IMR-90 (cell line): ENCODE measurements at regions not wholly inside any gene's neighbourhood (a gene's known extent, or its start where the extent isn't known, plus 50 kb on each side); places are given as distances from the start of the nearest gene placed in this dataset.

ENCODE experiments used
- ATAC-seq: fragments of 200-7000 bp; cut with Tn5 transposase; 2 replicates; pipeline ENCODE4 v1.9.1; 2020; ENCODE audit warnings: low read depth, mild to moderate bottlenecking, moderate library complexity
- BruUV-seq: library from RNA; stranded (reverse); fragments of 400-500 nt; replicated peaks from 2 replicates; lab custom pipeline; 2021; lab: Mats Ljungman, UMichigan
- CTCF ChIA-PET: fragments of 300-600 bp; formaldehyde crosslinking; extraction: SDS; loops from one replicate; lab custom pipeline; 2021; ENCODE audit warnings: antibody characterized with exemption; lab: Yijun Ruan, JAX
- POLR2A ChIA-PET: fragments of 300-600 bp; sonication (Branson Sonifier 250); formaldehyde crosslinking; loops from one replicate; lab custom pipeline; 2022; ENCODE audit warnings: antibody characterized with exemption; ENCODE audit not compliant: unreplicated experiment; lab: Charles Lee
- DNase-seq: peaks from one replicate; pipeline ENCODE4 v3.0.0; 2013
- H2AFZ ChIP-seq: replicated peaks from 2 replicates; pipeline ENCODE3; 2013; ENCODE audit warnings: low read length, mild to moderate bottlenecking; ENCODE audit not compliant: poor library complexity
- H2AK5ac ChIP-seq: 2 replicates; pipeline ENCODE4 v1.6.1; 2013; ENCODE audit warnings: low read depth, low read length, inconsistent platforms
- H2AK9ac ChIP-seq: replicated peaks from 2 replicates; pipeline ENCODE3; 2013; ENCODE audit warnings: mild to moderate bottlenecking, low read depth, low read length, moderate library complexity; ENCODE audit not compliant: poor library complexity
- H2BK120ac ChIP-seq: 2 replicates; pipeline ENCODE4 v1.6.1; 2013; ENCODE audit warnings: low read depth, low read length, inconsistent platforms
- H2BK15ac ChIP-seq: 3 replicates; pipeline ENCODE4 v1.6.1; 2013; ENCODE audit warnings: low read depth, low read length, inconsistent platforms
- H2BK20ac ChIP-seq: 2 replicates; pipeline ENCODE4 v1.6.1; 2013; ENCODE audit warnings: low read depth, mild to moderate bottlenecking, inconsistent platforms, low read length, moderate library complexity
- H2BK5ac ChIP-seq: 2 replicates; pipeline ENCODE4 v1.6.1; 2013; ENCODE audit warnings: mild to moderate bottlenecking, low read depth, low read length, inconsistent platforms; ENCODE audit not compliant: poor library complexity, severe bottlenecking
- H3K14ac ChIP-seq: replicated peaks from 2 replicates; pipeline ENCODE4 v1.6.1; 2013; ENCODE audit warnings: low read depth, low read length, inconsistent platforms
- H3K18ac ChIP-seq: 2 replicates; pipeline ENCODE4 v1.6.1; 2013; ENCODE audit warnings: low read depth, low read length, control low read depth
- H3K23ac ChIP-seq: 2 replicates; pipeline ENCODE4 v1.6.1; 2013; ENCODE audit warnings: low read depth, low read length, inconsistent platforms
- H3K27ac ChIP-seq: 2 replicates; pipeline ENCODE4 v1.5.1; 2013; ENCODE audit warnings: mild to moderate bottlenecking, control low read depth, low read length; ENCODE audit not compliant: insufficient read depth
- H3K27me3 ChIP-seq: 2 replicates; pipeline ENCODE4 v1.6.1; 2013; ENCODE audit warnings: low read length; ENCODE audit not compliant: control insufficient read depth, insufficient read depth
- H3K36me3 ChIP-seq: 2 replicates; pipeline ENCODE4 v1.6.1; 2013; ENCODE audit warnings: low read length, mixed read lengths; ENCODE audit not compliant: control insufficient read depth, insufficient read depth
- H3K4ac ChIP-seq: 2 replicates; pipeline ENCODE4 v1.6.1; 2013; ENCODE audit warnings: low read depth, low read length, inconsistent platforms
- H3K4me1 ChIP-seq: 2 replicates; pipeline ENCODE4 v1.6.1; 2013; ENCODE audit warnings: low read length, mixed read lengths; ENCODE audit not compliant: control insufficient read depth, insufficient read depth
- H3K4me2 ChIP-seq: 2 replicates; pipeline ENCODE4 v1.6.1; 2013; ENCODE audit warnings: low read depth, mild to moderate bottlenecking, control low read depth, low read length, moderate library complexity
- H3K4me3 ChIP-seq: 2 replicates; pipeline ENCODE4 v1.5.1; 2013; ENCODE audit warnings: low read depth, mild to moderate bottlenecking, control low read depth, low read length, moderate library complexity; ENCODE audit not compliant: insufficient read depth
- H3K56ac ChIP-seq: 2 replicates; pipeline ENCODE4 v1.6.1; 2013; ENCODE audit warnings: low read length, inconsistent platforms; ENCODE audit not compliant: insufficient read depth; ENCODE audit errors: extremely low read depth
- H3K79me1 ChIP-seq, 2 experiments: 2 replicates each; pipeline ENCODE4 v1.6.1; 2013; ENCODE audit warnings: low read length in 2 of 2, inconsistent platforms in 1 of 2, low read depth in 1 of 2
- H3K9ac ChIP-seq: 2 replicates; pipeline ENCODE4 v1.6.1; 2013; ENCODE audit warnings: low read depth, low read length, control low read depth
- H3K9me1 ChIP-seq: 2 replicates; pipeline ENCODE4 v1.6.1; 2013; ENCODE audit warnings: low read length, inconsistent platforms; ENCODE audit not compliant: insufficient read depth
- H3K9me3 ChIP-seq: 2 replicates; pipeline ENCODE4 v1.6.1; 2013; ENCODE audit warnings: low read length; ENCODE audit not compliant: control insufficient read depth, insufficient read depth
- H4K20me1 ChIP-seq: 2 replicates; pipeline ENCODE4 v1.6.1; 2013; ENCODE audit warnings: low read length, inconsistent platforms; ENCODE audit not compliant: insufficient read depth
- H4K5ac ChIP-seq: 2 replicates; pipeline ENCODE4 v1.6.1; 2013; ENCODE audit warnings: mild to moderate bottlenecking, low read depth, low read length, control low read depth
- H4K8ac ChIP-seq, 2 experiments: 2 replicates each; pipeline ENCODE4 v1.6.1; 2013; ENCODE audit warnings: low read depth in 2 of 2, low read length in 2 of 2, control low read depth in 1 of 2, inconsistent platforms in 1 of 2
- H4K91ac ChIP-seq: 2 replicates; pipeline ENCODE4 v1.6.1; 2013; ENCODE audit warnings: low read depth, low read length, inconsistent platforms; ENCODE audit not compliant: insufficient read depth
- CHD1 ChIP-seq: IDR thresholded peaks from 2 replicates; pipeline ENCODE4 v1.6.1; 2012; ENCODE audit warnings: low read depth, low read length, improper control_type of control experiment
- SMC3 ChIP-seq: fragments of 150-350 bp; IDR thresholded peaks from 2 replicates; pipeline ENCODE4 v1.6.1; 2016; ENCODE audit warnings: low read depth, mild to moderate bottlenecking, antibody characterized with exemption, low read length, moderate library complexity
- WGBS, 2 experiments: methylation state at CpG; one replicate each; pipeline versions ENCODE4 v1.1.5 to v1.1.7; 2013; ENCODE audit warnings: missing lambda C conversion rate in 2 of 2; ENCODE audit not compliant: insufficient read length in 1 of 2; ENCODE audit errors: extremely low coverage in 2 of 2; 5-methylcytosine and 5-hydroxymethylcytosine counted together
- dilution Hi-C: fragments of 300-500 bp; cut with HindIII; formaldehyde crosslinking; loops from one replicate; pipeline ENCODE4 v1.14.3; 2018; ENCODE audit warnings: low sequenced_read_pairs; ENCODE audit not compliant: unreplicated experiment
- in situ Hi-C: fragments of 300-500 bp; cut with MboI; formaldehyde crosslinking; loops from 3 replicates; pipeline ENCODE4 v1.14.3; 2019; ENCODE audit warnings: low sequenced_read_pairs, inconsistent platforms, mixed read lengths
- intact Hi-C: fragments of 100-400 bp; cut with micrococcal nuclease; formaldehyde crosslinking; loops from 2 replicates; pipeline ENCODE4 v1.10.0; 2022
- TF ChIP-seq, protein P1 (sequence below): conservative IDR thresholded peaks from 2 replicates; pipeline ENCODE4 v1.5.1; 2012; ENCODE audit warnings: mild to moderate bottlenecking, low read depth, low read length, improper control_type of control experiment

DNA sequence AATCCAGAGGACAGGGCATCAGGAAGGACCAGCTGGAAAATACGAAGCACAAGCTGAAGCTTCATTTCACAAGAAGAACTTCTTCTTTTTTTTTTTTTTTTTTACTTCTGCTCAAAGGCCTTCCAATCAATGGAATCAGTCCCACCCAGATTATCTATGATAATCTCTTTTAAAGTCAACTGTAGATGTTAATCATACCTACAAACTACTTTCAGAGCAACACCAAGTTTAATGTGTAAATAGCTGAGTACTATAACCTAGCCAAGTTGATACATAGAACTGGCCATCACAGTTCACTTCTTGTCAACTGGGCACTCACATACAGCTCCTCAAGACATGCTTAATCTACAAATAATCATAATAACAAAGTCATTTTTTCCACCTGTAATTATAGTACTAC is 1645.9 kb upstream of the CELF4 start:
- Histone ChIP-seq H3K9ac (no peak overlapping the region), H4K91ac (no peak overlapping the region), H2AFZ (no peak overlapping the region), H3K27ac (no peak overlapping the region), H3K9me1 (no peaks in the 10 kb centered on the region), H2BK120ac (no peak overlapping the region), H3K4ac (no peak overlapping the region), H3K23ac (no peak overlapping the region), H4K8ac (no peak overlapping the region), H3K36me3 (no peaks in the 10 kb centered on the region), H4K5ac (no peak overlapping the region), H2AK5ac (no peak overlapping the region), H3K27me3 (no peaks in the 10 kb centered on the region), H2BK5ac (no peak overlapping the region), H4K20me1 (no peaks in the 10 kb centered on the region), H3K18ac (no peak overlapping the region), H3K4me1 (no peaks in the 10 kb centered on the region), H2BK20ac (no peak overlapping the region), H2BK15ac (no peak overlapping the region), H3K79me1 (no peaks in the 10 kb centered on the region), H3K4me2 (no peak overlapping the region), H3K56ac (no peak overlapping the region), H3K4me3 (no peak overlapping the region), H3K14ac (no peak overlapping the region), H3K9me3 (no peaks in the 10 kb centered on the region), H2AK9ac (no peak overlapping the region)
- in situ Hi-C loops (no loop called here), intact Hi-C loops (no loop called here), dilution Hi-C loops (no loop called here)
- no peak for DNase-seq
- TF ChIP-seq SMC3 (no peak), CHD1 (no peak)
- TF ChIP-seq, protein P1, sequence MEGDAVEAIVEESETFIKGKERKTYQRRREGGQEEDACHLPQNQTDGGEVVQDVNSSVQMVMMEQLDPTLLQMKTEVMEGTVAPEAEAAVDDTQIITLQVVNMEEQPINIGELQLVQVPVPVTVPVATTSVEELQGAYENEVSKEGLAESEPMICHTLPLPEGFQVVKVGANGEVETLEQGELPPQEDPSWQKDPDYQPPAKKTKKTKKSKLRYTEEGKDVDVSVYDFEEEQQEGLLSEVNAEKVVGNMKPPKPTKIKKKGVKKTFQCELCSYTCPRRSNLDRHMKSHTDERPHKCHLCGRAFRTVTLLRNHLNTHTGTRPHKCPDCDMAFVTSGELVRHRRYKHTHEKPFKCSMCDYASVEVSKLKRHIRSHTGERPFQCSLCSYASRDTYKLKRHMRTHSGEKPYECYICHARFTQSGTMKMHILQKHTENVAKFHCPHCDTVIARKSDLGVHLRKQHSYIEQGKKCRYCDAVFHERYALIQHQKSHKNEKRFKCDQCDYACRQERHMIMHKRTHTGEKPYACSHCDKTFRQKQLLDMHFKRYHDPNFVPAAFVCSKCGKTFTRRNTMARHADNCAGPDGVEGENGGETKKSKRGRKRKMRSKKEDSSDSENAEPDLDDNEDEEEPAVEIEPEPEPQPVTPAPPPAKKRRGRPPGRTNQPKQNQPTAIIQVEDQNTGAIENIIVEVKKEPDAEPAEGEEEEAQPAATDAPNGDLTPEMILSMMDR: no peak
- no peak for ATAC-seq
- ChIA-PET POLR2A (interaction anchor here (0.6 kb wide), 1 partner anchor 8 kb away, joined by 9 read pairs; no protein-coding TSS in a partner anchor), CTCF (no interaction called here)
- BruUV-seq: no TSS peak
- WGBS, 2 experiments: no CpG with 5 or more reads among the region's 1 CpG
